ENCODE measurements at regions not wholly inside any gene's neighbourhood (a gene's known extent, or its start where the extent isn't known, plus 50 kb on each side); places are given as distances from the start of the nearest gene placed in this dataset.

GRCh38 chr3:165544432-165544831 is 292.8 kb downstream of the BCHE start:
- TF ChIP-seq CTCF (IDR thresholded peaks at IDR 0.05; ENCODE audit: low read length) (no peak), EZH2phosphoT487 (IDR thresholded peaks at IDR 0.05; ENCODE audit: low read length) (no peak)

Data from MM.1S (cell line).